HepG2 (cell line): ENCODE measurements at regions not wholly inside any gene's neighbourhood (a gene's known extent, or its start where the extent isn't known, plus 50 kb on each side); places are given as distances from the start of the nearest gene placed in this dataset.

ENCODE experiments used
- CREB1 ChIP-seq, 2 experiments: fragments of 450-650 bp in 1 of 2; IDR thresholded peaks; 2 replicates each; pipeline ENCODE4 v1.6.1; 2016 to 2017; ENCODE audit warnings: control low read depth in 1 of 2, mild to moderate bottlenecking in 1 of 2, missing compliant biosample characterization in 1 of 2, missing genetic modification characterization in 1 of 2
- MAFF ChIP-seq: IDR thresholded peaks from 2 replicates; pipeline ENCODE4 v1.6.1; 2011; ENCODE audit warnings: low read depth, low read length, improper control_type of control experiment
- SRF ChIP-seq: IDR thresholded peaks from 2 replicates; pipeline ENCODE4 v1.6.1; 2011; ENCODE audit warnings: mild to moderate bottlenecking, low read depth, low read length, moderate library complexity
- TF ChIP-seq, protein P1 (sequence below), 2 experiments: IDR thresholded peaks; 2 replicates each; pipeline ENCODE4 v1.6.1; 2011 to 2012; ENCODE audit warnings: low read length in 2 of 2, borderline replicate concordance in 1 of 2, low read depth in 1 of 2, mild to moderate bottlenecking in 1 of 2, moderate library complexity in 1 of 2

DNA sequence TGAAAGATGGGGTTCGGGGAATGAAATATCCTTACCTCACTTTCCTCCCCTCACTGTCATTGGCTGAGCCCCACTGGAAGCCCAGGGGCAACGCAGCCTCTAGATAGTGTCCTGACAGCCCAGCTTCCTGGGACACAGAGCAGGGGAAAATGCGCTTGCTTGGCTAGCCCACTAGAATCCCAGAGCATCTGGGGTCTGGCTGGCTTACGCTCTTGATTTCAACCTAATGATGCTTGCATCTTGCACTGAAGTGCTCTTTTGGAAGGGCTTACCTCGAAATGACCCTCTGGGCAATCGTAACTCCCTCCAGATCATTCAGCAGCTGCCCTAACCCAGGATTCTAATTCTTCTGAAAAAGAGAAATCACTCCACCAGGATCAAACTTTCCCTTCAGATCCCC, 147.6 kb downstream of the SOX9 start:
- no peak for TF ChIP-seq MAFF
- TF ChIP-seq SRF: no peak
- TF ChIP-seq, protein P1, sequence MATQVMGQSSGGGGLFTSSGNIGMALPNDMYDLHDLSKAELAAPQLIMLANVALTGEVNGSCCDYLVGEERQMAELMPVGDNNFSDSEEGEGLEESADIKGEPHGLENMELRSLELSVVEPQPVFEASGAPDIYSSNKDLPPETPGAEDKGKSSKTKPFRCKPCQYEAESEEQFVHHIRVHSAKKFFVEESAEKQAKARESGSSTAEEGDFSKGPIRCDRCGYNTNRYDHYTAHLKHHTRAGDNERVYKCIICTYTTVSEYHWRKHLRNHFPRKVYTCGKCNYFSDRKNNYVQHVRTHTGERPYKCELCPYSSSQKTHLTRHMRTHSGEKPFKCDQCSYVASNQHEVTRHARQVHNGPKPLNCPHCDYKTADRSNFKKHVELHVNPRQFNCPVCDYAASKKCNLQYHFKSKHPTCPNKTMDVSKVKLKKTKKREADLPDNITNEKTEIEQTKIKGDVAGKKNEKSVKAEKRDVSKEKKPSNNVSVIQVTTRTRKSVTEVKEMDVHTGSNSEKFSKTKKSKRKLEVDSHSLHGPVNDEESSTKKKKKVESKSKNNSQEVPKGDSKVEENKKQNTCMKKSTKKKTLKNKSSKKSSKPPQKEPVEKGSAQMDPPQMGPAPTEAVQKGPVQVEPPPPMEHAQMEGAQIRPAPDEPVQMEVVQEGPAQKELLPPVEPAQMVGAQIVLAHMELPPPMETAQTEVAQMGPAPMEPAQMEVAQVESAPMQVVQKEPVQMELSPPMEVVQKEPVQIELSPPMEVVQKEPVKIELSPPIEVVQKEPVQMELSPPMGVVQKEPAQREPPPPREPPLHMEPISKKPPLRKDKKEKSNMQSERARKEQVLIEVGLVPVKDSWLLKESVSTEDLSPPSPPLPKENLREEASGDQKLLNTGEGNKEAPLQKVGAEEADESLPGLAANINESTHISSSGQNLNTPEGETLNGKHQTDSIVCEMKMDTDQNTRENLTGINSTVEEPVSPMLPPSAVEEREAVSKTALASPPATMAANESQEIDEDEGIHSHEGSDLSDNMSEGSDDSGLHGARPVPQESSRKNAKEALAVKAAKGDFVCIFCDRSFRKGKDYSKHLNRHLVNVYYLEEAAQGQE (IDR thresholded peaks at IDR 0.05; ENCODE audit: borderline replicate concordance in 1 of 2, low read depth in 1 of 2, low read length in 2 of 2): no peak
- TF ChIP-seq CREB1 (IDR thresholded peaks at IDR 0.05): no peak
- no peak for TF ChIP-seq CREB1 (CRISPR knock-in tag; IDR thresholded peaks at IDR 0.05)
